Left colon (tissue), 2 donors: ENCODE measurements at regions not wholly inside any gene's neighbourhood (a gene's known extent, or its start where the extent isn't known, plus 50 kb on each side); places are given as distances from the start of the nearest gene placed in this dataset.

ENCODE experiments used
- ATAC-seq: fragments of 200-7000 bp; cut with Tn5 transposase; one replicate; pipeline ENCODE4 v1.9.1; 2020; ENCODE audit warnings: mild to moderate bottlenecking, moderate library complexity
- DNase-seq, 2 donors: peaks; one replicate each; pipeline ENCODE4 v3.0.0-alpha.2; 2020
- intact Hi-C, 2 donors: fragments of 100-400 bp; cut with DNase I in 1 of 2; cut with micrococcal nuclease in 1 of 2; formaldehyde crosslinking; loops; one replicate each; pipeline versions ENCODE4 v1.11.2 to v1.14.0; 2022; cut with DNase I, micrococcal nuclease
- donor health status: DM: no; HTN: no; CAD: no.
- donor health status: DM: yes; HTN: yes; CAD: no.

- intact Hi-C loops = no loop called here
- no peak for ATAC-seq
- no peak for DNase-seq
Measured at GRCh38 chr12:132399092-132400010, 70.0 kb upstream of the GALNT9 start.

GRCh38 chr12:132398386-132398991 is 69.1 kb upstream of the GALNT9 start:
- no peak for ATAC-seq

GRCh38 chr12:132397934-132398385 is 68.6 kb upstream of the GALNT9 start:
- intact Hi-C loops = no loop called here
- no peak for ATAC-seq
- no peak for DNase-seq

More at GRCh38 chr12:132398386-132398991, 69.1 kb upstream of the GALNT9 start:
- no peak for DNase-seq
- intact Hi-C loops = no loop called here

- intact Hi-C loops = no loop called here
- ATAC-seq (no peak), DNase-seq (no peak)
Measured at GRCh38 chr12:132397152-132397933, 68.0 kb upstream of the GALNT9 start.

- ATAC-seq = no peak
- intact Hi-C loops = no loop called here
- DNase-seq = no peak
Measured at GRCh38 chr12:132396657-132397056, 67.3 kb upstream of the GALNT9 start.

GRCh38 chr12:132395908-132396305 is 66.5 kb upstream of the GALNT9 start:
- no peak for ATAC-seq
- intact Hi-C loops = no loop called here
- DNase-seq = no peak

- DNase-seq (no peak), ATAC-seq (no peak)
- intact Hi-C loops = no loop called here
Measured at GRCh38 chr12:132395192-132395907, 66.0 kb upstream of the GALNT9 start.

GRCh38 chr12:132393991-132394949 is 64.9 kb upstream of the GALNT9 start:
- intact Hi-C loops = no loop called here
- DNase-seq (no peak), ATAC-seq (no peak)

- ATAC-seq (no peak), DNase-seq (no peak)
- intact Hi-C loops = no loop called here
Measured at GRCh38 chr12:132393245-132393795, 63.9 kb upstream of the GALNT9 start.

GRCh38 chr12:132392389-132393244 is 63.2 kb upstream of the GALNT9 start:
- intact Hi-C loops = no loop called here
- DNase-seq = no peak
- no peak for ATAC-seq

GRCh38 chr12:132391326-132392041 is 62.1 kb upstream of the GALNT9 start:
- ATAC-seq (no peak), DNase-seq (no peak)
- intact Hi-C loops = no loop called here

GRCh38 chr12:132390287-132391076 is 61.1 kb upstream of the GALNT9 start:
- DNase-seq = no peak
- ATAC-seq = no peak

GRCh38 chr12:132389526-132390286 is 60.3 kb upstream of the GALNT9 start:
- intact Hi-C loops = no loop called here
- DNase-seq = no peak
- ATAC-seq = no peak

More at GRCh38 chr12:132390287-132391076, 61.1 kb upstream of the GALNT9 start:
- intact Hi-C loops = no loop called here

- ATAC-seq (no peak), DNase-seq (no peak)
- intact Hi-C loops = no loop called here
Measured at GRCh38 chr12:132389026-132389425, 59.6 kb upstream of the GALNT9 start.
